ENCODE measurements at regions not wholly inside any gene's neighbourhood (a gene's known extent, or its start where the extent isn't known, plus 50 kb on each side); places are given as distances from the start of the nearest gene placed in this dataset.

- TF ChIP-seq CTCF (IDR thresholded peaks at IDR 0.05) = no peak
- no peak for TF ChIP-seq POLR2AphosphoS5 (IDR thresholded peaks at IDR 0.05)
Measured at GRCh38 chr17:64718058-64718457, 56.0 kb upstream of the SMURF2 start.

Data from gastroesophageal sphincter (tissue), 3 donors.